Naive thymus-derived CD4-positive, alpha-beta T cell (primary cell): ENCODE measurements at regions not wholly inside any gene's neighbourhood (a gene's known extent, or its start where the extent isn't known, plus 50 kb on each side); places are given as distances from the start of the nearest gene placed in this dataset.
A peak's percentile ranks its signal among the peaks of the same experiment; 100 is the strongest.

Experiments used
- ATAC-seq: fragments of 150-1000 bp; cut with Tn5 transposase; 2 replicates; pipeline ENCODE4 v1.10.0; 2021; ENCODE audit warnings: mild to moderate bottlenecking, moderate library complexity
- CTCF ChIA-PET: fragments of 350-600 bp; sonication (Branson Sonifier 250); formaldehyde crosslinking; loops from one replicate; lab custom pipeline; 2021; ENCODE audit warnings: antibody characterized with exemption; lab: Charles Lee
- POLR2A ChIA-PET: fragments of 350-600 bp; sonication (Branson Sonifier 250); formaldehyde crosslinking; loops from one replicate; lab custom pipeline; 2021; ENCODE audit warnings: antibody characterized with exemption, inconsistent platforms; lab: Charles Lee
- DNase-seq, 9 donors: peaks; one replicate each; pipeline versions ENCODE4 v3.0.0 to v3.0.0-alpha.2; 2020 to 2022; ENCODE audit warnings: mixed read lengths in 1 of 9
- H3K27ac ChIP-seq: one replicate; pipeline ENCODE4 v1.7.0; 2013; ENCODE audit warnings: mild to moderate bottlenecking, low read depth, low read length, moderate library complexity
- H3K27me3 ChIP-seq, 2 donors: one replicate each; pipeline ENCODE4 v1.7.0; 2013; ENCODE audit warnings: low read length in 2 of 2, mild to moderate bottlenecking in 2 of 2, moderate library complexity in 2 of 2; ENCODE audit not compliant: control insufficient read depth in 2 of 2, insufficient read depth in 2 of 2
- H3K36me3 ChIP-seq, 3 experiments: 1 replicate in 2 of 3; 2 replicates in 1 of 3; pipeline ENCODE4 v1.7.0; 2013; ENCODE audit warnings: low read length in 3 of 3, mild to moderate bottlenecking in 3 of 3, moderate library complexity in 1 of 3; ENCODE audit not compliant: insufficient read depth in 3 of 3, control insufficient read depth in 2 of 3
- H3K4me1 ChIP-seq, 2 donors: one replicate each; pipeline ENCODE4 v1.7.0; 2013; ENCODE audit warnings: low read length in 2 of 2, mild to moderate bottlenecking in 2 of 2, moderate library complexity in 1 of 2; ENCODE audit not compliant: control insufficient read depth in 2 of 2, insufficient read depth in 2 of 2
- H3K4me3 ChIP-seq: 2 replicates; pipeline ENCODE4 v1.7.0; 2013; ENCODE audit warnings: mild to moderate bottlenecking, low read length
- H3K9me3 ChIP-seq, 3 experiments: 1 replicate in 2 of 3; 2 replicates in 1 of 3; pipeline ENCODE4 v1.7.0; 2013; ENCODE audit warnings: low read length in 3 of 3; ENCODE audit not compliant: control insufficient read depth in 2 of 3
- H3K27ac Mint-ChIP-seq, 9 donors: one replicate each; pipeline ENCODE4 v1.8.0; 2020 to 2022; ENCODE audit warnings: mixed read lengths in 9 of 9, mild to moderate bottlenecking in 8 of 9, moderate library complexity in 5 of 9, inconsistent platforms in 2 of 9
- H3K27me3 Mint-ChIP-seq, 5 donors: one replicate each; pipeline ENCODE4 v1.8.0; 2021 to 2022; ENCODE audit warnings: mixed read lengths in 5 of 5, mild to moderate bottlenecking in 1 of 5
- H3K36me3 Mint-ChIP-seq, 5 donors: one replicate each; pipeline ENCODE4 v1.8.0; 2020 to 2022; ENCODE audit warnings: mixed read lengths in 5 of 5, mild to moderate bottlenecking in 3 of 5, inconsistent platforms in 1 of 5
- H3K4me1 Mint-ChIP-seq, 7 donors: one replicate each; pipeline ENCODE4 v1.8.0; 2020 to 2022; ENCODE audit warnings: mixed read lengths in 7 of 7, mild to moderate bottlenecking in 3 of 7, inconsistent platforms in 1 of 7
- H3K4me3 Mint-ChIP-seq, 10 donors: one replicate each; pipeline ENCODE4 v1.8.0; 2020 to 2022; ENCODE audit warnings: mild to moderate bottlenecking in 10 of 10, mixed read lengths in 10 of 10, moderate library complexity in 6 of 10, inconsistent platforms in 2 of 10
- H3K9me3 Mint-ChIP-seq, 11 donors: one replicate each; pipeline ENCODE4 v1.8.0; 2020 to 2022; ENCODE audit warnings: mixed read lengths in 11 of 11, mild to moderate bottlenecking in 4 of 11, inconsistent platforms in 1 of 11, moderate library complexity in 1 of 11
- intact Hi-C, 2 donors: fragments of 100-400 bp; cut with micrococcal nuclease; formaldehyde crosslinking; loops; one replicate each; pipeline ENCODE4 v1.15.1; 2023

DNA sequence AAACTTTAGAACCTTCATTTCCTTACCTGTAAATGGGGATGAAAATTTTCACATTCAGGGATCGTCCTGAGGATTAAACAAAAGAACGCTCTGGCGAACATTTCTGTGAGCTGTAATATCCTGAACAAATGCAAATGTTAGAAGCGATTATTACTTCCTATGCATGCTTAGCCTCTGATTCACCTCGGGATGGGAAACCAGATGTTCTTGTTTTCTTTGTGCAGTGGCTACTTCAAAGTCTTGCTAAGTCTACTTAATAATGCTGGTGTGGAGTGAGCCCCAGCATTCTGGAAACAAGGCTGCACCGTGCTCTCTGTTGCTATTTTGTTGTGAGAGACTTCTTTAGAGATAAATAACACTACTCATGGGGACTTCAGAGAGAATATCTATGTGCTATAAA, 119.1 kb upstream of the PELI1 start:
- no peak overlapping the region for H3K4me3 Mint-ChIP-seq
- CTCF ChIA-PET: interaction anchor here (1.9 kb wide), 1 partner anchor 65 kb away, joined by 7 read pairs; no protein-coding TSS in a partner anchor
- POLR2A ChIA-PET: interaction anchor here (0.6 to 1.4 kb wide), 4 partner anchors 10 to 422 kb away, joined by 3 to 5 read pairs (median 3); no protein-coding TSS in a partner anchor
- Histone ChIP-seq H3K9me3 (no peaks in the 10 kb centered on the region), H3K36me3 (no peaks in the 10 kb centered on the region), H3K4me1 (peaks cover 0 to 11% of the 10 kb centered on the region in 2 donors), H3K4me3 (no peak overlapping the region), H3K27ac (no peak overlapping the region), H3K27me3 (no peaks in the 10 kb centered on the region)
- H3K9me3 Mint-ChIP-seq: no peaks in the 10 kb centered on the region
- H3K27ac Mint-ChIP-seq: peak overlapping the region in 1 of 9 donors; percentile 30
- ATAC-seq: no peak
- intact Hi-C loops: no loop called here
- peaks cover 7 to 11% (median 8%) of the 10 kb centered on the region in 7 donors for H3K4me1 Mint-ChIP-seq
- peaks cover 0 to 5% (median 0%) of the 10 kb centered on the region in 5 donors for H3K27me3 Mint-ChIP-seq
- H3K36me3 Mint-ChIP-seq: peaks cover 0 to 10% (median 0%) of the 10 kb centered on the region in 5 donors
- no peak for DNase-seq

DNA sequence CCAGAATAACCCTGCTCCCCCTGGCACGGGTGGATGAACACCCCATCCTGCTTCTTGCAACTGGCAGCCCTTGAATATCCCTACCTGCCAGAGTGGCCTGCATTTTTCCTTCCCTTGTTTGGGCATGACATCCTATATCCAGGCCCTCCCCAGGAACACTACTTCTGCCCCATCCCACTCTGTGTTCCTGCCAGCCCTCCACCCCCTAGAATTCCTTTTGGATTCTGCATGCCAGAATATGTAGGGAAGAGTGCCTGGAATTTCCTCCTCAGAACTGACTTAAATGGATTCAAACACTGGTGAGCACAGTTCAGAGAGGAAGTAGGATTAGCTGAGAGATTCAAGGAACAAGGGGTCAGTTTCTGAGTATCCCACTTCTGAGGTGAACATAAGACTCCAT, 123.5 kb upstream of the PELI1 start:
- CTCF ChIA-PET: interaction anchor here (1.0 kb wide), 1 partner anchor 28 kb away, joined by 4 read pairs; no protein-coding TSS in a partner anchor
- no peak overlapping the region for H3K27ac ChIP-seq
- Mint-ChIP-seq H3K4me3 (no peak overlapping the region), H3K27ac (peak overlapping the region in 1 of 9 donors; percentile 16), H3K27me3 (peaks cover 0 to 8% (median 0%) of the 10 kb centered on the region in 5 donors), H3K9me3 (peaks cover 0 to 8% (median 7%) of the 10 kb centered on the region in 11 donors), H3K4me1 (peaks cover 0 to 14% (median under 1%) of the 10 kb centered on the region in 7 donors), H3K36me3 (peaks cover 0 to 11% (median 8%) of the 10 kb centered on the region in 5 donors)
- POLR2A ChIA-PET: no interaction called here
- peaks cover 0 to 6% (median 0%) of the 10 kb centered on the region in 3 experiments for H3K9me3 ChIP-seq
- ATAC-seq (no peak), DNase-seq (no peak)
- no peak overlapping the region for H3K4me3 ChIP-seq
- intact Hi-C loops: loop anchor here in 1 of 2 donors (2.0 kb wide), 1 partner anchor 17 kb away; no protein-coding TSS in a partner anchor
- H3K4me1 ChIP-seq: no peaks in the 10 kb centered on the region
- H3K27me3 ChIP-seq: no peaks in the 10 kb centered on the region
- H3K36me3 ChIP-seq: no peaks in the 10 kb centered on the region

DNA sequence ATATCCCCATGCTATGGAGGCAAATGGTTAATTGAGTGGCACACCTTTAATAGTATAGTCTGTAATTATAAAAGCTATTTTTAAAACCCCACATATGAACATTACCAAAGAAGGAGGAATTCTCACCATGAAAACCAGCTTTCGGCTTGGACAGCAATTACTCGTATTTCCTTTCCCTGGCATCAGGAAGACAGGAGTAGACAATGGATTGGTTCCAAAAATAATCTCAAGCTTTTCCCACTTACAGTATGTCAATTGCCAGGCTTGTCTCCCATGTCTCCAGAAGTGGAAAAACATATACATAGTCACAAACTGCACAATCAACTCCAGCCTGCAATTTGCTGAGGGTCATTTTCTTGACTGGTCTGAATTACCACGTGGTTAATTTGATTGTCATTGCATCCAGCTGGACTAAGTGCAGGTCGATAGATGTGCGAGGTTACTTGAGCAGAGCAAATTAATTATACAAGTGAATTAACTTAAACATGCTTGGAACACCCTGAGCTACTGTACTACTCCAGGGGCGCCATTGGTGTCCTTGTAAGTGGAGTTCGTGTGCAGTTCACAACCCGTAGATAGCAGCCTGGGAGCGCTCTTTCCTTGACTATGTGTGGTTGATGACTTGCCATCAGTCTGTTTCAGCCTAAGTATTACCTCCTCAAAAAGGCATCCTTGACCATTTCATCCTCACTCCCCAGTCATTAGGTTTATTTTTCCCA, 124.3 kb upstream of the PELI1 start:
- peaks cover 5 to 22% (median 8%) of the 10 kb centered on the region in 7 donors for H3K4me1 Mint-ChIP-seq
- H3K9me3 ChIP-seq: peaks cover 0 to 6% (median 0%) of the 10 kb centered on the region in 3 experiments
- H3K27me3 Mint-ChIP-seq: peaks cover 0 to 8% (median 0%) of the 10 kb centered on the region in 5 donors
- ATAC-seq (no peak), DNase-seq (no peak)
- H3K9me3 Mint-ChIP-seq: peaks cover 0 to 8% (median 7%) of the 10 kb centered on the region in 11 donors
- H3K27ac Mint-ChIP-seq: no peak overlapping the region
- H3K4me3 ChIP-seq: no peak overlapping the region
- no peaks in the 10 kb centered on the region for H3K27me3 ChIP-seq
- intact Hi-C loops: loop anchor here in 1 of 2 donors (2.0 kb wide), 1 partner anchor 16 kb away; no protein-coding TSS in a partner anchor
- H3K36me3 Mint-ChIP-seq: peaks cover 0 to 11% (median 8%) of the 10 kb centered on the region in 5 donors
- H3K27ac ChIP-seq: no peak overlapping the region
- H3K4me1 ChIP-seq: peaks cover 0 to 5% of the 10 kb centered on the region in 2 donors
- no peak overlapping the region for H3K4me3 Mint-ChIP-seq
- CTCF ChIA-PET: no interaction called here
- POLR2A ChIA-PET: no interaction called here
- H3K36me3 ChIP-seq: no peaks in the 10 kb centered on the region

DNA sequence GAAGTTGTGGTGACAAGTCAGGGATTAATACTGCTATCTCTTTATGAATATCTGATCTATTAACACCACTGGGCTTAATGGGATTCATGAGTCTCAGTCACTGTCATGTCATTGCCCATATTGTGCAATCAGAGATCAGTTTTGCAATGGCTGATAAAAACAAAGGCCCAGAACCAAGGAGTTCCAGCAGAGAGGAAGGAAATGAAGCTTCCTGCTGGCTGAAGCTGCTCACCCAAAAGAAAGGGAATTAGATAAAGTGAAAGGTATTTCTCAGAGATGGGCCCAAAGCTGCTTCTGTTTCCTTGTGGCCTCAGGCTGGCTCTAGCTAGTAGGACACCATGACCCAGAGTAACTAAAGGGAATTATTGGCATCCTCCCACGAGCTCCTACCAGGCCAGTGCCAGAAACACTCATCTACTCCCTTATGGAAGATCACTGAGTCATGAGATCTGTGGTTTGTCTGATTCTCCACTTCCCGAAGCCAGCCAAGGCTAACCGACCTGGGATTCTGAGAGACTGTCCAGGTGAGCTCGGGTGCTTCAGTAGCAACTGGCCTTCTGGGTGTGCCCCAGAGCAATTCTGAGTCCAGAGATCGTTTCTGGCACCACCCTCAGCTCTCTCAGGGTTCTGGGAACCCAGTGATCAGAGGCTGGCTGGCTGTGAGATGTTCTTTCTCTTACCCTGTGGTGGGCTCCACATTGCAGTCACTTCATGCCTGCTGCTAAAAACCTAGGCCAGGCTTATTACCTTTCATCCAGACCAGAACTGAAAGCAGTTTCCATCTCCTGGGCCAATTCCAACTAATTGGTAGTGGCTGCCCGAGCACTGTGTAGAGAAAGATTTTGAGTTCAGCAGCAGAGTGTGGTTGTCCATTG, 129.5 kb upstream of the PELI1 start:
- Mint-ChIP-seq H3K4me3 (peak overlapping the region in 3 of 10 donors; percentile 18 to 64 (median 19)), H3K4me1 (peaks cover 13 to 36% (median 21%) of the 10 kb centered on the region in 7 donors), H3K9me3 (peaks cover 0 to 8% (median 7%) of the 10 kb centered on the region in 11 donors), H3K27me3 (peaks cover 0 to 3% (median 0%) of the 10 kb centered on the region in 5 donors), H3K36me3 (peaks cover 0 to 8% (median 8%) of the 10 kb centered on the region in 5 donors), H3K27ac (peak overlapping the region in 5 of 9 donors; percentile 9 to 88 (median 37))
- Histone ChIP-seq H3K27ac (no peak overlapping the region), H3K4me1 (peaks cover 0 to 10% of the 10 kb centered on the region in 2 donors), H3K36me3 (no peaks in the 10 kb centered on the region), H3K27me3 (no peaks in the 10 kb centered on the region), H3K4me3 (no peak overlapping the region), H3K9me3 (peaks cover 0 to 6% (median 0%) of the 10 kb centered on the region in 3 experiments)
- POLR2A ChIA-PET: interaction anchor here (1.0 kb wide), 1 partner anchor 11 kb away, joined by 3 read pairs; no protein-coding TSS in a partner anchor
- CTCF ChIA-PET: interaction anchor here (1.1 kb wide), 1 partner anchor 13 kb away, joined by 3 read pairs; no protein-coding TSS in a partner anchor
- intact Hi-C loops: no loop called here
- ATAC-seq (peak; percentile 67), DNase-seq (no peak)

DNA sequence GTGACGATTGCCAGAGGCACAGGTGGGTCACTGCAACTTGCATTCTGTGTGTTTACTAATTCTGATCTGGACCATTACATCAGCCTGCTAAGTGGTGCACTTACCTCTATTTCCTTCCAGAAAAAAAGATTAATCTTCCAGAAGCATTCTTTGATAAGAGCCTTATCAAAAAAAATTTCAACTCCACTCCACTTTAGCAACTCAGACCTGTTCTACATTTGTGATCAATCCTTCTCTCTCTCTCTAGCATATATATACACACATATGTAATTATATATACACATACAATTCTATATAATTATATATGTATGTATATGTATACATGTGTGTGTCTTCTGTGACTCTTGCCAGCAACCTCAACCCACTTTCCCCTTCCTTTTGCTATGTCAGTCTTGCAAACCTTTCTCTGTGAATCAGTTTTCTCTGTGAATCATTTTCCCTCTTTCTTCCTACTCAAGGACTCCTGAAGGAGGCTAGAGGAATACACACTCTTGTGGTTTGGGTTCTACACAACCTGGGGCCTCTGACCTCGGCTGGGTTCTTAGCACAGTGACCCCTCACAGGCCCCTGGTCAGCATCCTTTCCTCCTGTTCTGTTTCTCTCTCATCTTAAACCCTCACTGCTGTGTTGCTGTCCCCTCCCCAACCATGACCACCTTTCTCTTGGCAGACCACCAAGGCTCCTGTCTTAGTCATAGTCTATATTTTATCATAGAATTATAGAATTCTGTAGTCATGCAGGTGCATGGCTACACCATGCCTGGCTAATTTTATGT, 130.4 kb upstream of the PELI1 start:
- Histone ChIP-seq H3K27ac (no peak overlapping the region), H3K36me3 (no peaks in the 10 kb centered on the region), H3K4me1 (peaks cover 0 to 10% of the 10 kb centered on the region in 2 donors), H3K27me3 (no peaks in the 10 kb centered on the region), H3K9me3 (peaks cover 0 to 6% (median 0%) of the 10 kb centered on the region in 3 experiments), H3K4me3 (no peak overlapping the region)
- ChIA-PET CTCF (no interaction called here), POLR2A (no interaction called here)
- no peak for DNase-seq
- Mint-ChIP-seq H3K36me3 (peaks cover 0 to 8% (median 8%) of the 10 kb centered on the region in 5 donors), H3K9me3 (peaks cover 0 to 8% (median 7%) of the 10 kb centered on the region in 11 donors), H3K27ac (peak overlapping the region in 5 of 9 donors; percentile 28 to 70 (median 37)), H3K27me3 (no peaks in the 10 kb centered on the region), H3K4me3 (peak overlapping the region in 2 of 10 donors; percentile 18 to 32), H3K4me1 (peaks cover 13 to 36% (median 21%) of the 10 kb centered on the region in 7 donors)
- intact Hi-C loops: no loop called here
- ATAC-seq: no peak
